Testis (tissue), 2 donors: ENCODE measurements at regions not wholly inside any gene's neighbourhood (a gene's known extent, or its start where the extent isn't known, plus 50 kb on each side); places are given as distances from the start of the nearest gene placed in this dataset.

Experiments
- POLR2A ChIP-seq: fragments of 450-650 bp; IDR thresholded peaks from one replicate; pipeline ENCODE4 v1.6.1; 2017; ENCODE audit warnings: antibody characterized with exemption, mild to moderate bottlenecking, moderate library complexity
- TF ChIP-seq, protein P1 (sequence below), 3 experiments: fragments of 450-650 bp in 2 of 3; fragments of 200-600 bp in 1 of 3; sonication (generic) in 1 of 3; IDR thresholded peaks; one replicate each; pipeline ENCODE4 v1.5.1; 2016 to 2019; ENCODE audit warnings: antibody characterized with exemption in 3 of 3, mild to moderate bottlenecking in 2 of 3, moderate library complexity in 1 of 3

GRCh38 chr6:24006254-24006653 lies 119.8 kb upstream of the NRSN1 start:
- TF ChIP-seq, protein P1, sequence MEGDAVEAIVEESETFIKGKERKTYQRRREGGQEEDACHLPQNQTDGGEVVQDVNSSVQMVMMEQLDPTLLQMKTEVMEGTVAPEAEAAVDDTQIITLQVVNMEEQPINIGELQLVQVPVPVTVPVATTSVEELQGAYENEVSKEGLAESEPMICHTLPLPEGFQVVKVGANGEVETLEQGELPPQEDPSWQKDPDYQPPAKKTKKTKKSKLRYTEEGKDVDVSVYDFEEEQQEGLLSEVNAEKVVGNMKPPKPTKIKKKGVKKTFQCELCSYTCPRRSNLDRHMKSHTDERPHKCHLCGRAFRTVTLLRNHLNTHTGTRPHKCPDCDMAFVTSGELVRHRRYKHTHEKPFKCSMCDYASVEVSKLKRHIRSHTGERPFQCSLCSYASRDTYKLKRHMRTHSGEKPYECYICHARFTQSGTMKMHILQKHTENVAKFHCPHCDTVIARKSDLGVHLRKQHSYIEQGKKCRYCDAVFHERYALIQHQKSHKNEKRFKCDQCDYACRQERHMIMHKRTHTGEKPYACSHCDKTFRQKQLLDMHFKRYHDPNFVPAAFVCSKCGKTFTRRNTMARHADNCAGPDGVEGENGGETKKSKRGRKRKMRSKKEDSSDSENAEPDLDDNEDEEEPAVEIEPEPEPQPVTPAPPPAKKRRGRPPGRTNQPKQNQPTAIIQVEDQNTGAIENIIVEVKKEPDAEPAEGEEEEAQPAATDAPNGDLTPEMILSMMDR (IDR thresholded peaks at IDR 0.05): no peak
- no peak for TF ChIP-seq POLR2A
